K562 (cell line): ENCODE measurements at regions not wholly inside any gene's neighbourhood (a gene's known extent, or its start where the extent isn't known, plus 50 kb on each side); places are given as distances from the start of the nearest gene placed in this dataset.

Experiments used
- ATAC-seq: fragments of 200-7000 bp; cut with Tn5 transposase; 3 replicates; pipeline ENCODE4 v1.9.1; 2020; ENCODE audit warnings: moderate library complexity
- BruUV-seq: library from RNA; stranded (reverse); fragments of 400-500 nt; replicated peaks from 2 replicates; lab custom pipeline; 2021; lab: Mats Ljungman, UMichigan
- CTCF ChIA-PET: fragments of 300-600 bp; formaldehyde crosslinking; extraction: SDS; loops from one replicate; lab custom pipeline; 2021; ENCODE audit warnings: low intra/inter-chr PET ratio; lab: Yijun Ruan, JAX
- POLR2A ChIA-PET: fragments of 300-600, 350-650 bp; sonication (Branson Sonifier 250); formaldehyde crosslinking; extraction: SDS; loops from one replicate; lab custom pipeline; 2021; ENCODE audit warnings: antibody characterized with exemption, inconsistent platforms; lab: Yijun Ruan, JAX
- DNase-seq, 4 experiments: peaks; one replicate each; pipeline versions ENCODE4 v3.0.0 to v3.0.0-alpha.2; 2011 to 2018; ENCODE audit warnings: low spot score in 3 of 4, mixed read lengths in 3 of 4; ENCODE audit errors: extremely low read depth in 1 of 4
- FAIRE-seq: peaks from 2 replicates; lab custom pipeline; 2011; peaks lifted over from hg19 to GRCh38; lab: Jason Lieb, UNC
- H2AFZ ChIP-seq: 2 replicates; pipeline ENCODE4 v1.6.0; 2011; ENCODE audit warnings: low read depth, low read length, control low read depth, inconsistent platforms
- H3K27ac ChIP-seq: fragments of 200-600 bp; 3 replicates; pipeline ENCODE4 v1.8.0; 2011; ENCODE audit warnings: low read depth, mild to moderate bottlenecking, control low read depth, inconsistent platforms, low read length, moderate library complexity, mixed read lengths; ENCODE audit errors: extremely low read depth
- H3K27me3 ChIP-seq, 2 experiments: fragments of 300-600 bp in 1 of 2; 2 replicates in 1 of 2; 3 replicates in 1 of 2; pipeline versions ENCODE4 v1.6.0 to v1.8.0; 2011; ENCODE audit warnings: inconsistent platforms in 2 of 2, low read length in 2 of 2, mild to moderate bottlenecking in 1 of 2, mixed read lengths in 1 of 2, moderate library complexity in 1 of 2; ENCODE audit not compliant: control insufficient read depth in 2 of 2, insufficient read depth in 2 of 2
- H3K36me3 ChIP-seq: fragments of 300-600 bp; 3 replicates; pipeline ENCODE4 v1.8.0; 2011; ENCODE audit warnings: mild to moderate bottlenecking, low read length, inconsistent platforms; ENCODE audit not compliant: control insufficient read depth, insufficient read depth
- H3K4me1 ChIP-seq, 2 experiments: fragments of 200-600 bp in 1 of 2; replicated peaks in 1 of 2; 2 replicates in 1 of 2; 3 replicates in 1 of 2; pipeline versions ENCODE4 v1.5.1 to v1.8.0; 2011; ENCODE audit warnings: inconsistent platforms in 2 of 2, low read length in 2 of 2, mild to moderate bottlenecking in 1 of 2, mixed read lengths in 1 of 2, moderate library complexity in 1 of 2; ENCODE audit not compliant: control insufficient read depth in 2 of 2, insufficient read depth in 2 of 2
- H3K4me2 ChIP-seq: 2 replicates; pipeline ENCODE4 v1.6.1; 2011; ENCODE audit warnings: low read length, control low read depth, inconsistent platforms, mixed read lengths; ENCODE audit not compliant: insufficient read depth
- H3K4me3 ChIP-seq: fragments of 200-600 bp; sonication (generic), shearing (Covaris generic); 2 replicates; pipeline ENCODE4 v1.5.1; 2016; ENCODE audit warnings: control low read depth, inconsistent platforms
- H3K79me2 ChIP-seq: fragments of 200-600 bp; 3 replicates; pipeline ENCODE4 v1.8.0; 2011; ENCODE audit warnings: low read length, inconsistent platforms; ENCODE audit not compliant: control insufficient read depth, insufficient read depth
- H3K9ac ChIP-seq, 2 experiments: 2 replicates each; pipeline versions ENCODE4 v1.6.0 to v1.6.1; 2011; ENCODE audit warnings: low read depth in 2 of 2, low read length in 2 of 2, control low read depth in 1 of 2, inconsistent platforms in 1 of 2, mild to moderate bottlenecking in 1 of 2, mixed read lengths in 1 of 2; ENCODE audit not compliant: insufficient read depth in 1 of 2
- H3K9me1 ChIP-seq: one replicate; pipeline ENCODE4 v1.6.0; 2011; ENCODE audit warnings: inconsistent platforms, mild to moderate bottlenecking, low read length, moderate library complexity; ENCODE audit not compliant: control insufficient read depth, insufficient read depth
- H3K9me3 ChIP-seq: replicated peaks from 2 replicates; pipeline ENCODE4 v1.5.1; 2011; ENCODE audit warnings: low read depth, low read length, inconsistent platforms; ENCODE audit not compliant: control insufficient read depth, insufficient read depth
- H4K20me1 ChIP-seq: replicated peaks from 2 replicates; pipeline ENCODE4 v1.6.1; 2011; ENCODE audit warnings: low read length, inconsistent platforms, mixed read lengths; ENCODE audit not compliant: control insufficient read depth, insufficient read depth
- ATF7 ChIP-seq: fragments of 450-650 bp; IDR thresholded peaks from 2 replicates; pipeline ENCODE4 v1.7.1; 2014; ENCODE audit warnings: mild to moderate bottlenecking, moderate library complexity
- CCNT2 ChIP-seq: IDR thresholded peaks from 2 replicates; pipeline ENCODE4 v1.6.1; 2011; ENCODE audit warnings: borderline replicate concordance, low read depth, mild to moderate bottlenecking, moderate library complexity, mixed read lengths, low read length; ENCODE audit not compliant: insufficient read length; ENCODE audit errors: extremely low read depth
- CLOCK ChIP-seq: fragments of 250-450 bp; sonication (Bioruptor Pico); IDR thresholded peaks from 2 replicates; pipeline ENCODE4 v1.4.0; 2020; ENCODE audit warnings: mild to moderate bottlenecking, moderate library complexity, borderline replicate concordance
- CXXC5 ChIP-seq: fragments of 250-450 bp; sonication (Bioruptor Pico); IDR thresholded peaks from 2 replicates; pipeline ENCODE4 v1.8.0; 2022; ENCODE audit warnings: inconsistent platforms, mild to moderate bottlenecking, moderate library complexity
- ELF1 ChIP-seq: fragments of 200-800 bp; sonication (Bioruptor generic); IDR thresholded peaks from 2 replicates; pipeline ENCODE4 v1.6.1; 2016; ENCODE audit warnings: missing genetic modification characterization, missing compliant biosample characterization
- FOXP1 ChIP-seq: sonication (generic); formaldehyde crosslinking; IDR thresholded peaks from 2 replicates; pipeline ENCODE4 v1.8.0; 2022; ENCODE audit warnings: mild to moderate bottlenecking, missing genetic modification reagents
- GABPB2 ChIP-seq: fragments of 250-450 bp; sonication (Bioruptor Pico); conservative IDR thresholded peaks from 2 replicates; pipeline ENCODE4 v1.5.1; 2021; ENCODE audit warnings: mild to moderate bottlenecking
- GTF2E2 ChIP-seq: fragments of 200-800 bp; sonication (Bioruptor generic); IDR thresholded peaks from 2 replicates; pipeline ENCODE4 v1.6.1; 2016; ENCODE audit warnings: missing genetic modification characterization, missing compliant biosample characterization
- HINFP ChIP-seq: fragments of 450-650 bp; conservative IDR thresholded peaks from 2 replicates; pipeline ENCODE4 v1.6.1; 2016; ENCODE audit warnings: missing genetic modification characterization, low read depth, mild to moderate bottlenecking, control low read depth, missing compliant biosample characterization
- NBN ChIP-seq: fragments of 450-650 bp; IDR thresholded peaks from 2 replicates; pipeline ENCODE4 v1.6.1; 2016; ENCODE audit warnings: low read depth, mild to moderate bottlenecking
- SMAD3 ChIP-seq: fragments of 450-650 bp; formaldehyde crosslinking; conservative IDR thresholded peaks from 2 replicates; pipeline ENCODE4 v1.4.0; 2020; ENCODE audit warnings: mild to moderate bottlenecking
- TARDBP ChIP-seq: fragments of 450-650 bp; IDR thresholded peaks from 2 replicates; pipeline ENCODE4 v1.6.1; 2016
- TRIM28 ChIP-seq: fragments of 450-650 bp; IDR thresholded peaks from 2 replicates; pipeline ENCODE4 v1.6.1; 2017
- USF1 ChIP-seq: sonication (generic); formaldehyde crosslinking; IDR thresholded peaks from 2 replicates; pipeline ENCODE4 v1.9.0; 2022; ENCODE audit warnings: mild to moderate bottlenecking, missing genetic modification reagents
- ZBTB12 ChIP-seq: fragments of 250-450 bp; sonication (Bioruptor Pico); IDR thresholded peaks from 2 replicates; pipeline ENCODE4 v1.4.0; 2020
- WGBS: fragments of 100-300 bp; shearing (Covaris generic); methylation state at CpG from one replicate; pipeline ENCODE4 v1.1.6; 2016; ENCODE audit warnings: low coverage, mixed read lengths; ENCODE audit not compliant: insufficient coverage; ENCODE audit errors: missing lambda C conversion rate; 5-methylcytosine and 5-hydroxymethylcytosine counted together
- in situ Hi-C: fragments of 300-500 bp; cut with MboI; formaldehyde crosslinking; loops from 4 replicates; pipeline ENCODE4 v1.15.0; 2018; ENCODE audit warnings: inconsistent platforms, mixed read lengths
- intact Hi-C: fragments of 100-400 bp; cut with micrococcal nuclease; formaldehyde crosslinking; loops from 2 replicates; pipeline ENCODE4 v1.14.2; 2022

GRCh38 chr15:92290359-92290992 lies 103.2 kb upstream of the ST8SIA2 start:
- no TSS peak for BruUV-seq
- DNase-seq = no peak
- no peaks in the 10 kb centered on the region for H3K9me3 ChIP-seq
- no peaks in the 10 kb centered on the region; the same call in 1 of the 2 replicates for H4K20me1 ChIP-seq
- H3K4me2 ChIP-seq = no peak overlapping the region
- 0% methylated on average over 5 of the region's 5 CpGs for WGBS
- 0 out of 5 replicates have a peak, but pooled peaks cover 0 to 5% of the 10 kb centered on the region in 2 experiments for H3K4me1 ChIP-seq
- H3K27ac ChIP-seq = no peak overlapping the region
- ATAC-seq = no peak
- H3K36me3 ChIP-seq = no peaks in the 10 kb centered on the region
- no peaks in the 10 kb centered on the region for H3K9me1 ChIP-seq
- no peaks in the 10 kb centered on the region for H3K79me2 ChIP-seq
- in situ Hi-C loops (no loop called here), intact Hi-C loops (no loop called here)
- no peak overlapping the region for H2AFZ ChIP-seq
- ChIA-PET POLR2A (no interaction called here), CTCF (no interaction called here)
- no peak for FAIRE-seq
- no peak overlapping the region for H3K9ac ChIP-seq
- H3K27me3 ChIP-seq = no peaks in the 10 kb centered on the region
- no peak overlapping the region for H3K4me3 ChIP-seq
- no peak for TF ChIP-seq TRIM28
- no peak for TF ChIP-seq SMAD3 (CRISPR knock-in tag)
- TF ChIP-seq HINFP (tag) = no peak
- TF ChIP-seq ZBTB12 (CRISPR knock-in tag) = no peak
- no peak for TF ChIP-seq GABPB2 (CRISPR knock-in tag)
- TF ChIP-seq CCNT2 = no peak
- TF ChIP-seq USF1 (CRISPR knock-in tag) = no peak
- no peak for TF ChIP-seq GTF2E2 (tag)
- no peak for TF ChIP-seq TARDBP
- no peak for TF ChIP-seq CXXC5
- no peak for TF ChIP-seq ATF7
- TF ChIP-seq FOXP1 (CRISPR knock-in tag) = no peak
- no peak for TF ChIP-seq CLOCK (CRISPR knock-in tag)
- no peak for TF ChIP-seq NBN
- no peak for TF ChIP-seq ELF1
